Left ventricle myocardium inferior (tissue), 1 donor: ENCODE measurements at regions not wholly inside any gene's neighbourhood (a gene's known extent, or its start where the extent isn't known, plus 50 kb on each side); places are given as distances from the start of the nearest gene placed in this dataset.

ENCODE experiments used
- DNase-seq: peaks from one replicate; pipeline ENCODE4 v3.0.0-alpha.2; 2020
- H3K27ac ChIP-seq: fragments of 200-600 bp; replicated peaks from 2 replicates; pipeline ENCODE4 v1.8.0; 2021
- H3K27me3 ChIP-seq: fragments of 200-600 bp; 2 replicates; pipeline ENCODE4 v1.8.0; 2021; ENCODE audit warnings: low read depth
- H3K36me3 ChIP-seq: fragments of 200-600 bp; 2 replicates; pipeline ENCODE4 v1.8.0; 2021
- H3K4me1 ChIP-seq: fragments of 200-600 bp; 2 replicates; pipeline ENCODE4 v1.8.0; 2021
- H3K4me3 ChIP-seq: fragments of 200-600 bp; 2 replicates; pipeline ENCODE4 v1.8.0; 2021; ENCODE audit warnings: mild to moderate bottlenecking, moderate library complexity
- H3K9me3 ChIP-seq: fragments of 200-600 bp; replicated peaks from 2 replicates; pipeline ENCODE4 v1.8.0; 2021
- CTCF ChIP-seq: fragments of 200-600 bp; IDR thresholded peaks from 2 replicates; pipeline ENCODE4 v1.8.0; 2021; ENCODE audit warnings: antibody characterized with exemption, mild to moderate bottlenecking, borderline replicate concordance
- intact Hi-C: fragments of 100-400 bp; cut with micrococcal nuclease; formaldehyde crosslinking; loops from one replicate; pipeline ENCODE4 v1.11.0; 2022
- donor health status: DM: no; HTN: yes; CAD: no; lungs with severe emphysema.

DNA sequence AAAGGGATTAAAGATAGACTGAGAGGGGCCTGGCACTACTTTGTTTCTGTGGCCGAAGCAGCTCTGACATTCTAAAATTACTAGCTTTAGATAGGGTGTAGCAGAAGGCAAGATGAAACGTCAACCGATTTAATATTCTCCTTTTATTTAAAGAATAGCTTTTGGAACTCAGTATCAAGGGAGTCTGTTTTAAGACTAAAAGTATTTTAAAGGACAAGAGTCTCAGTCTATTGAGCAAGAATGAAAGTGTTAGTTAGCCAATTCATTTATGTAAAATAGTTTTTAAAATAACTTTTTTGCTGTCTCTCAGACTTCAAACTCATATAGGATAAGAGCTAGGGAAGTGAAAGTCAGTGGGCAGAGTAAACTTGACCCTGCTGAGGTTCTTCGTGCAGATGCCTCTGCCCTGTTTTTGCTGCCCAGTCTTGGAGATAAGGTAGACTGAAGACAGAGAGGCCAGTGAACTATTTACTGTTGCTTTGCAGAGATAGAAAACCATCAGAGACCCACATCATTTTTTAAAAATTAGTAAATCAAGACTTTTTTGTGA is 1090.9 kb downstream of the ROBO2 start:
- Histone ChIP-seq H3K4me3 (no peak overlapping the region), H3K27me3 (no peaks in the 10 kb centered on the region), H3K36me3 (no peaks in the 10 kb centered on the region), H3K4me1 (no peaks in the 10 kb centered on the region), H3K9me3 (no peaks in the 10 kb centered on the region), H3K27ac (no peak overlapping the region)
- no peak for DNase-seq
- TF ChIP-seq CTCF: no peak
- intact Hi-C loops: no loop called here

- intact Hi-C loops: no loop called here
- no peaks in the 10 kb centered on the region for H3K36me3 ChIP-seq
- H3K4me1 ChIP-seq: no peaks in the 10 kb centered on the region
- H3K27me3 ChIP-seq: no peaks in the 10 kb centered on the region
- H3K4me3 ChIP-seq: no peak overlapping the region
- DNase-seq: no peak
- H3K27ac ChIP-seq: no peak overlapping the region
- TF ChIP-seq CTCF: no peak
- H3K9me3 ChIP-seq: no peaks in the 10 kb centered on the region
These were observed 1094.6 kb downstream of the ROBO2 start for GRCh38 chr3:78134496-78134895.

GRCh38 chr3:78139166-78139565 is 1099.3 kb downstream of the ROBO2 start:
- no peak for TF ChIP-seq CTCF
- no peaks in the 10 kb centered on the region for H3K36me3 ChIP-seq

GRCh38 chr3:78140274-78140673 is 1100.4 kb downstream of the ROBO2 start:
- Histone ChIP-seq H3K4me1 (no peaks in the 10 kb centered on the region), H3K9me3 (peaks cover 16% of the 10 kb centered on the region), H3K27ac (no peak overlapping the region), H3K36me3 (no peaks in the 10 kb centered on the region), H3K4me3 (no peak overlapping the region), H3K27me3 (no peaks in the 10 kb centered on the region)
- TF ChIP-seq CTCF: no peak
- DNase-seq: no peak
- intact Hi-C loops: no loop called here

More at GRCh38 chr3:78139166-78139565, 1099.3 kb downstream of the ROBO2 start:
- intact Hi-C loops: no loop called here
- H3K4me3 ChIP-seq: no peak overlapping the region
- H3K4me1 ChIP-seq: no peaks in the 10 kb centered on the region
- H3K27ac ChIP-seq: no peak overlapping the region
- no peaks in the 10 kb centered on the region for H3K27me3 ChIP-seq
- no peak for DNase-seq
- H3K9me3 ChIP-seq: peaks cover 16% of the 10 kb centered on the region

DNA sequence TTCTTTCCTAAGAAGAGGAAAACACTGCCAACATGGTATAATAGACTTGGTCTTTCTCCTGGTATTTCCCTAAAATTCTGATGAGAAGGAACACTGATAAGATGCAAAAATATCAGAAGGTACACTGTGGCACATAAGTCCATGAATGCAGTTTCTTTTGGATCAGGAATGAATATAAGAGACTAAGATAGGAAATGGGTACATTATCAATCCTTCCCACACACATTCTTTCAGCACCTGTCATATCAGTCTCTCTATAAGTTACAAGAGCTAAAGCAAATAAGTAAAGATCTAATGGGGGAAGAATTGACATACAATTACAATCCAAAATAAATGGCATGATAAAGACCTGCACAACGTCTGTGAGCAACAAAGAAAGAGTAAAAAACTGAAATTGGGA is 1101.0 kb downstream of the ROBO2 start:
- H3K27ac ChIP-seq: no peak overlapping the region
- no peak overlapping the region for H3K4me3 ChIP-seq
- H3K27me3 ChIP-seq: no peaks in the 10 kb centered on the region
- intact Hi-C loops: no loop called here
- TF ChIP-seq CTCF: no peak
- H3K4me1 ChIP-seq: no peaks in the 10 kb centered on the region
- no peaks in the 10 kb centered on the region for H3K36me3 ChIP-seq
- peaks cover 16% of the 10 kb centered on the region for H3K9me3 ChIP-seq
- DNase-seq: no peak
